Stomach (tissue), 8 donors: ENCODE measurements at regions not wholly inside any gene's neighbourhood (a gene's known extent, or its start where the extent isn't known, plus 50 kb on each side); places are given as distances from the start of the nearest gene placed in this dataset.
A peak's percentile ranks its signal among the peaks of the same experiment; 100 is the strongest.
"Not testable (repeated sequence)": the region's sequence is repeated elsewhere in the genome, so short reads cannot be mapped to it uniquely, and the experiment has no call there.

Source experiments
- DNase-seq, 2 donors: peaks; one replicate each; pipeline versions ENCODE4 v3.0.0 to v3.0.0-alpha.2; 2013 to 2019
- H3K27ac ChIP-seq, 5 donors: fragments of 200-600 bp in 4 of 5; sonication (generic) in 4 of 5; one replicate each; pipeline ENCODE4 v1.5.1; 2013 to 2019; ENCODE audit warnings: mild to moderate bottlenecking in 1 of 5, moderate library complexity in 1 of 5
- H3K27me3 ChIP-seq, 3 donors: fragments of 200-600 bp; sonication (generic); one replicate each; pipeline ENCODE4 v1.5.1; 2017 to 2019; ENCODE audit warnings: mixed run types in 1 of 3
- H3K36me3 ChIP-seq, 4 donors: fragments of 200-600 bp; sonication (generic); 1 replicate in 3 of 4; 2 replicates in 1 of 4; pipeline ENCODE4 v1.5.1; 2016 to 2019
- H3K4me1 ChIP-seq, 4 donors: fragments of 200-600 bp; sonication (generic); one replicate each; pipeline ENCODE4 v1.5.1; 2016 to 2019
- H3K4me3 ChIP-seq, 4 donors: fragments of 200-600 bp; sonication (generic) in 3 of 4; one replicate each; pipeline ENCODE4 v1.5.1; 2016 to 2019; ENCODE audit warnings: mild to moderate bottlenecking in 1 of 4
- H3K9me3 ChIP-seq, 4 donors: fragments of 200-600 bp; sonication (generic); one replicate each; pipeline ENCODE4 v1.5.1; 2016 to 2019
- CTCF ChIP-seq, 7 experiments: fragments of 450-650 bp in 4 of 7; fragments of 200-600 bp in 3 of 7; sonication (generic) in 3 of 7; IDR thresholded peaks; one replicate each; pipeline ENCODE4 v1.5.1; 2016 to 2019; ENCODE audit warnings: antibody characterized with exemption in 7 of 7, control low read depth in 2 of 7, mild to moderate bottlenecking in 1 of 7
- EP300 ChIP-seq: sonication (generic); formaldehyde crosslinking; IDR thresholded peaks from one replicate; pipeline ENCODE4 v1.6.1; 2017; ENCODE audit warnings: antibody characterized with exemption
- POLR2A ChIP-seq, 4 donors: fragments of 450-650 bp; IDR thresholded peaks; one replicate each; pipeline ENCODE4 v1.6.1; 2016; ENCODE audit warnings: antibody characterized with exemption in 4 of 4, control low read depth in 2 of 4, mild to moderate bottlenecking in 1 of 4, moderate library complexity in 1 of 4
- POLR2AphosphoS5 ChIP-seq, 3 donors: sonication (generic); formaldehyde crosslinking; IDR thresholded peaks; one replicate each; pipeline ENCODE4 v1.6.1; 2016; ENCODE audit warnings: antibody characterized with exemption in 3 of 3
- WGBS, 5 donors: extraction: QIAGEN DNeasy Blood & Tissue Kit in 3 of 5; methylation state at CpG; one replicate each; pipeline versions ENCODE4 v1.1.5 to v1.1.7; 2013 to 2018; 5-methylcytosine and 5-hydroxymethylcytosine counted together
- intact Hi-C: fragments of 100-400 bp; cut with DNase I; formaldehyde crosslinking; loops from one replicate; pipeline ENCODE4 v1.15.1; 2023; ENCODE audit warnings: low total_unique reads
- small RNA-seq, 4 donors: library from RNA; depleted of rRNA; stranded (forward); fragments of <200 nt; gene quantifications; one replicate each; pipeline ENCODE3, GENCODE V24; 2016
- donor health status: healthy with polysubstance abuse.
- donor health status: Bipolar disorder and iron deficiency.
- donor health status: healthy.

DNA sequence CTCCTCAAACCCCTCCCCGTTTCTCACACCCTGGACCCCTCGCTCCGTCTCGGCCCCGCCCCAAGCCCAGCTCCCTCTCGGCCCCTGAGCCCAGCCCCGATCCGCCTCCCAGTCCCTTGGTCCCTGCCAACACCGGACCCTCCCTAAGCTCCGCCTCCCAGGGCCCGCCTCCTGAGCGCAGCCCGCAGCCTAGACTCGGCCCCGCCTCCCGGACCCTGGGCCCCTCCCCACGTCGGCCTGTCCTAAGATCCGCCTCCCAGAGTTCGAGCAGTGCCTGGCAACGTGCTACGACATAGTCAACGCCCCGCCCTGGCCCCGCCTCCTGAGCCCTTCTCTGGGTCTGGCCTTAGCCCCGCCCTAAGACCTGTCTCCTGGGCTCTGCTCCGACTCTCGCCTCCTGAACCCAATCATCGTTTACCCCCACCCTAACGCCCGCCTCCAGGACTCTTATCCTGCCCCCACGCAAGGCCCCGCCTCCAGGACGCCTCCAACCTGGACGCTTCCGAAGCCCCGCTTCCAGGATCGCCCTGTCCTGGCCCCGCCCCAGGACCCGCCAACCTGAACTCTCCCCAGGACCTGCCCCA, 53.1 kb upstream of the ROPN1B start:
- Histone ChIP-seq H3K4me1 (peaks cover 4 to 23% (median 18%) of the 10 kb centered on the region in 4 donors), H3K4me3 (peak overlapping the region; percentile 72 to 87 (median 85)), H3K27ac (peak overlapping the region; percentile 87 to 95 (median 92))
- H3K36me3 ChIP-seq, H3K9me3 ChIP-seq, H3K27me3 ChIP-seq, intact Hi-C loops: not testable (repeated sequence)
- TF ChIP-seq POLR2AphosphoS5 (IDR thresholded peaks at IDR 0.05), result peak in 2 of 3 donors; percentile 45
- 1 to 2% (median 1%) methylated on average over 25 to 40 of the region's 40 CpGs for WGBS, 5 donors
- peak; percentile 99 to 100 for DNase-seq

DNA sequence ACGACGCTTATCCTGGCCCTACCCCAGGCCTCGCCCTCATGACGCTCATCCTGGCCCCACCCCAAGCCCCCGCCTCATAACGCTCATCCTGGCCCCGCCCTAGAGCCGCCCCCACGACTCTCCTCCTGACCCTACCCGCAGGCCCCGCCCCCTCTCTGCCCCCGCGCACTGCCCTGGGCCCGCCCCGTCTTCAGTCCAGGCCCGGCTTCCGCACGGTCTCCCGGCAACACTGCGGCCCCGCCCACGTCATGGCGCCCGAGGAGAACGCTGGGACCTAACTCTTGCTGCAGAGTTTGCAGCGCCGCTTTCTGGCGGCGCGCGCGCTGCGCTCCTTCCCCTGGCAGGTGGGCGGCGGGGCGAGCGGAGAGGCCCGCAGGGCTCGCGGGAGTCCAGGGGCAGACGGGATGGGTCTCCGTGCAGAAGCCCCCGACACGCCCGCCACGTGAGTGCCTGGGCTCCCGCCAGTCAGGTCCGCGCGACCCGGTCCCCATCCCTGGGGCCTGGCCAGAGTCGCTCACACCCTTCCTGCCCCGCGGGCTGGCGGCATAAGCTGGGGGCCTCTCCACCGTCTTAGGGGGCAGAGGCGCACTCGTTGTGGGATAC, 52.5 kb upstream of the ROPN1B start:
- peak; percentile 98 to 99 for DNase-seq
- intact Hi-C loops, result no loop called here
- Histone ChIP-seq H3K9me3 (no peaks in the 10 kb centered on the region), H3K27ac (peak overlapping the region; percentile 84 to 95 (median 92)), H3K27me3 (no peaks in the 10 kb centered on the region), H3K4me1 (peaks cover 4 to 23% (median 18%) of the 10 kb centered on the region in 4 donors), H3K4me3 (peak overlapping the region; percentile 72 to 87 (median 85)), H3K36me3 (no peaks in the 10 kb centered on the region)
- 0 to 1% (median 0%) methylated on average over 6 to 58 of the region's 58 CpGs for WGBS, 5 donors
- TF ChIP-seq EP300 (no peak), POLR2A (IDR thresholded peaks at IDR 0.05) (no peak), POLR2AphosphoS5 (IDR thresholded peaks at IDR 0.05) (no peak), CTCF (IDR thresholded peaks at IDR 0.05) (no peak)

GRCh38 chr3:125917020-125917549, 51.9 kb upstream of the ROPN1B start:
- H3K36me3 ChIP-seq, H3K27me3 ChIP-seq, intact Hi-C loops, H3K9me3 ChIP-seq: not testable (repeated sequence)
- Histone ChIP-seq H3K4me1 (peaks cover 4 to 23% (median 18%) of the 10 kb centered on the region in 4 donors), H3K27ac (peak overlapping the region; percentile 84 to 95 (median 92)), H3K4me3 (peak overlapping the region; percentile 72 to 87 (median 85))
- WGBS, 5 donors, result 2 to 24% (median 5%) methylated on average over 2 to 12 of the region's 12 CpGs
- peak in 1 of 2 donors; percentile 67 for DNase-seq

DNA sequence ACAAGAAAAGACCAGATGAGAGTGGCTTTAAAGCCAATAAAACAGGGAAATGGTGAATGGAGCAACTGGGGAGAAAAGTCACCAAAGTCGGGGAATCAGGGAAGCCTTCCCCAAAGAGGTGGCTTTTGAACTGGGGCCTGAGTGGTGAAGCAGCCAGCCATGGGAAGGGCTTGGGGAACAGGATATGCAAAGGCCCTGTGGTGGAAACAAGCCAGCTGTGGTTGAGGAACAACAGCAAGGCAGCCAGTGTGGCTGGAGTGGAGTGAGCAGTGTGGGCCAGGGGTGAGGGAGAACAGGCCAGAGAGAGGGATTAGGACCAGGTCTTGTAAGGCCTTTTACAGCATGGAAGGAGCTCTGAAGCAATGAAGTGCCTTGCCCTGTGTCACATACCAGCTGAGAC, 51.0 kb upstream of the ROPN1B start:
- DNase-seq, H3K36me3 ChIP-seq, H3K27ac ChIP-seq, intact Hi-C loops, H3K9me3 ChIP-seq, H3K4me3 ChIP-seq, H3K27me3 ChIP-seq: not testable (repeated sequence)
- H3K4me1 ChIP-seq, result peaks cover 4 to 20% (median 18%) of the 10 kb centered on the region in 4 donors
- 92 to 100% (median 97%) methylated on average over 1 of the region's 1 CpG for WGBS, 5 donors

DNA sequence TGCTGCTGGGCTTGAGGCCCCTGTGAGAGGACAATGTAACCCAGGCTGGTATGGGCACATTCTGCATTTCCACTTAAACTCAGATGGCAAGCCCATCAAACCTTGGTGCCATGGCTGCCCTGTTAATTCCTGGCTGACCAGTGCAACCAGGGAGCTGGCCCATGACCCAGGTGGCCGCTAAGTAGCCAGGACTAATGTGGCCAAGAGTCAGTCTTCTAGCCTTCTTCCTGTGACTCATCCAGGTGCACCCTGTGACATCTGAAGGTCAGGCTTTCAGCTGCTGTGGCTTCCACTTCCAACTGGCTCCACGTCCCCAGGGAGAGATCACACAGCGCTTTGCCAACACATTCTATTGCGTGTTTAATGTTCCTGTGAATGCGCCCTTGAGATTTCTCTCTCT, 50.5 kb upstream of the ROPN1B start:
- WGBS, 5 donors, result 65 to 84% (median 71%) methylated on average over 4 to 5 of the region's 5 CpGs
- not testable (repeated sequence) for DNase-seq

DNA sequence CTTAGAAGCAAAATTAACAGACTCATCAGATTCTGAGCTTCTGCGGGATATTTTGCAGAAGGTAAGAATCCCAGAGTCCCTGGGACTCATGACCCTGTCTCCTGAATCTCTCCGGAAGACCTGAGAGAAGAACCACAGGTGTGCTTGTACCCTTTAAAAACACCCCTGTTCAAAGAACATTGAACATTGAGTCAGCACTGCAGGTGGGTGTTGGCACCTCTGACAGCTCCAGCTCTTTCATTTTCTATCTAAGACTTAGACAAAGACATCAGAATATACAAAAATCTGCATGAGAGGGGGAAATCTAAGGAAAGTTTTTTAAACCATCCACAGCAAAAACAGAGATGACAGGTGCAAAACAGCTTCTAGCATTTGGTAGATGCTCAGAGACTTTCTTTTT, 50.1 kb upstream of the ROPN1B start:
- H3K4me3 ChIP-seq, H3K27ac ChIP-seq, DNase-seq, intact Hi-C loops, H3K9me3 ChIP-seq, H3K27me3 ChIP-seq, H3K36me3 ChIP-seq: not testable (repeated sequence)
- peaks cover 4 to 19% (median 18%) of the 10 kb centered on the region in 4 donors for H3K4me1 ChIP-seq
- 87 to 100% (median 95%) methylated on average over 2 of the region's 2 CpGs for WGBS, 5 donors

More for the DNA sequence above, 50.5 kb upstream of the ROPN1B start:
- H3K27ac ChIP-seq, H3K9me3 ChIP-seq, H3K27me3 ChIP-seq, H3K36me3 ChIP-seq, intact Hi-C loops, H3K4me3 ChIP-seq: not testable (repeated sequence)
- peaks cover 4 to 19% (median 18%) of the 10 kb centered on the region in 4 donors for H3K4me1 ChIP-seq

Small RNA genes in the stretch of these regions (small RNA-seq; reads per million reads assigned to genes)
- gene AC092902.1 (0 reads per million in 4 donors), gene AF186996.2 (0 reads per million in 4 donors), gene AF186996.3 (0 reads per million in 4 donors), gene MIR548I1 (0 reads per million in 4 donors), gene SNRPCP11 (0 reads per million in 4 donors)
